Suppressor macrophage (primary cell): ENCODE measurements at regions not wholly inside any gene's neighbourhood (a gene's known extent, or its start where the extent isn't known, plus 50 kb on each side); places are given as distances from the start of the nearest gene placed in this dataset.

Experiments
- DNase-seq, 4 experiments: peaks; one replicate each; pipeline ENCODE4 v3.0.0-alpha.2; 2020 to 2022

- DNase-seq: no peak
Observed at GRCh38 chr1:219521325-219521724, 91.6 kb downstream of the ZC3H11B start.

DNA sequence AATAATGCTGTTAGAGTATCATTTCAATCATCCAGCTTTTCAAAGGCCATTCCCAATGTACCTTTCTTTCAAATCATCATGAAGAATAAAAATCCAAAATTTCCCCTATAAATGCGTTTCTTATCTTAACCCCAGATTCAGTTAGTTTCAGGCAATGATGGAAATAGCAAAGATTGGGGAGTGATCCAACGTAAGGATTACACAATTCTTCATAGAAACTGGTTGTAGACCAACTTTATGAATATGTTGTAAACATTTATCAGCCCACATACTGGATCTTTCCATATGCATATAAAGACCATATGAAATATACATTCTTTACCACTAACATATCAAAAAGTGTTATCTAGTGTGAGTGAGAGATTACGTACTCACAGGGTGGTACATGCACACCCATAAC, 92.7 kb downstream of the ZC3H11B start:
- DNase-seq: no peak

DNA sequence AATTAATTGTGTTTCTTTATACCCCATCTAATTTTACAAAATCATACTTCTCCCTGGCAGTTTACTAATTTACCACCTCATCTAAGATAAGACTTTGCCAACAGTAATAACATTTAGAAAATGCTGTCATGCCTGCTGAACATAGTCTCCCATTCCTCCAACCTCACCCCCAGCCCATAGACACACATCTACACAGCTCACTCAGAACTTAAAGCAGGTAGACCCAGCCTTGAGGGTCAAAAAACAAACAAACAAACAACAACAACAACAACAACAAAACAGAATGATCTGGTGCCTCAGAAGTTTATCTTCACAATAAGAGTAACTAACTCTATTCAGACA, 94.0 kb downstream of the ZC3H11B start:
- no peak for DNase-seq

DNA sequence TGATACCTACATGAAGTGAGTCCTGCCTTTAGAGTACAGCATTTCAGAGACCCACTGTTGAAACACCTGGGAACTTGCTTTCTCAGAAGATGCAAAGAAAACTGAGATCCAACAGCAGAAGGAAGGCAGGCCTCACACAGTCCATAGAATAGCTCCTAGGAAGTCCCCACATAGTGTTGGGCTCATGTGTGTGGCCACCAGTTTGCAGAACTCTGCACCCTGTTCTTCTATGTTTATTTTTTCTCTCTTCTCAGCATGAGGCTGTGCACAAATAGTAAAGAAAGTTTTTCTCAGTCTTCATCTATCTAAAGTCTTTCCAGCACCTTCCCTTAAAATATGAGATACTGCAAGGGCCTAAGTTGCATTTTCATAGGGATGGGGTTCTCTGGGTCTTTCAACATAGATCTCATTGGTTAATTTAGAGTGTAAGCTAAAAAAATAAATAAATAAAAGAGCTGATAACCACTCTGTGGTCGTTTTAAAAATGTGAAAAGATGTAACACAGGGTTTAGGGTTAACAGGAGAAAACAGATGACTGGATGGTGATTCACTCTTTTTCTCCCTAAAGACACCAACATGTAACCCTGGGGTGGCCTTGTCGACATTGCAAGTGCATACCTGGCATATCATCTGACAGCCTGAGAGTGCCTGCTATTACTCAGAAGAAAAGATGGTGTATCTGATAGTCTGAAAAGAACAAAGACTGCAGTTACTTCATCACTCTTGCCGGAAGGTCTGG, 94.6 kb downstream of the ZC3H11B start:
- no peak for DNase-seq

DNA sequence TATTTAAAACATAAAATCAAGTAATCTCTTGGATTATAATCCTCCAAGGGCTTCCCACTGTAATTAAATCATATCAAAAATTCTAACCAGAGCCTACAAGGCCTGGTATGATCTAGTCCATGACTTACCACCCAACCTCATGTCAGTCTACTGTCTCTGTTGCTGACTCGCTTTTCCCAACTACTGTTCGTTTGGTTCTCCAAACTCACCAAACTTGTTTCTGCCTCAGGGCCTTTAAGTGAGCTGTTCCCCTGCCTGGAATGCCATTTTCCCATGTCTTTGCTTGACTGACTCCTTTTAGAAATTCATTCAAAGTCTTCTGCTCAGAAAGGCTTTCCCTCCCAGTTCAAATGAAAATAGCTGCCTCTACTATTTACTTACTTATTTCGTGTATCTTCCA, 95.9 kb downstream of the ZC3H11B start:
- DNase-seq: no peak

DNA sequence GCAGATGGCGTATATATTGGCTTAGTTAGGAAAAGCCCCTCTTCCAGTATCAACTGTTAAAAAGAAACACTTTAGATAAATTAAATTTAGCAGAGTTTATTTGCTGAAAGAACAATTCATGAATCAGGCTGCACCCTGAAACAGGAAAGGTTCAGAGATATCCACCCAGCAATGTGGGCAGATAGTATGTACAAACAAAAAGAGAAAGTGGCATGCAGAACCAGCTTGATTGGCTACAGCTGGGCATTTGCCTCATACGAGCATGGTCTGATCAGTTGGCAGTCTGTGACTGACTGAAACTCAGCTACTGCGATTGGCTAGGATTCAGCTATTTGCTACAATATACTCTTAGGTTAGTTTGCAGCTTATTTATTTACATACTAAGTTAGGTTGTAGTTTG, 98.2 kb downstream of the ZC3H11B start:
- no peak for DNase-seq

DNA sequence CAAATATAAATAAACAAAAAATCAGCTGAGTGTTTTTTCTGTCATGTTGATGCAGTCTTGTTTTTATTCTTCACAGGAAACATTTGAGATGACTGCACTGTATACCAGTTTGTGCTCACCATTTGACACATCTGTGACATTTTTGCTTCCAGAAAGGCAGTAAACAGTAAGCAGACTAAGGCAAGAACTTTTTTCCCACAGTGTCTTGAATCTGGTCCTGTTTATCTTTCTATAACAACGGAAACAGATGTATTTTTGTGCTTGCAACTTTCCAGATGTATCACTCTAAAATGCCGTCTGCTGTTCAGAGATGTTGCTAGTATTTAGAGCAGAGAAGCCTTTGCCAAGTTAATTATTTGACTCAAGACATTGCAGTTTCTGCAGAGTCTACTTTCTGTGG, 105.5 kb downstream of the ZC3H11B start:
- DNase-seq: no peak

GRCh38 chr1:219506936-219507335, 106.0 kb downstream of the ZC3H11B start:
- no peak for DNase-seq

- DNase-seq: no peak
Observed at GRCh38 chr1:219506473-219506899, 106.4 kb downstream of the ZC3H11B start.

DNA sequence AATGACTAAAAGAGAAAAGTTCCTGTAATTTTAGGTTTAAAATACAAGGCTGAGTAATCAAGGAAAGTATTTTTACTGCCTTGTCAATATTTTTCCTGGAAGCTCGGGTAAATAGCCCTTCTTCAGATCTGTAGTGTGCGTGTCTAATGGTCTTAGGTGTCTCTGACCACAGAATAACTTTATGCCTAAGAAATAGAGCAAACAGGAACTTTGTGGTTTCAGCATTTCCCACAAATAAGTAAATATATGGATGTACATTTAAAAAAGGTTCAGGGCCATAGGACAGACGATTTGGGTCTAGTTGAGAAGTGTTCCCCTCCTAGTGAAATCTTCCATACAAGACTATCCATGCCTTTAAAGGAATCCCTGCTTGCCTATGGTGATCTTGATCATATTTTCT, 107.0 kb downstream of the ZC3H11B start:
- DNase-seq: no peak

GRCh38 chr1:219503604-219504003, 109.3 kb downstream of the ZC3H11B start:
- no peak for DNase-seq

GRCh38 chr1:219500327-219500897, 112.5 kb downstream of the ZC3H11B start:
- DNase-seq: no peak

DNA sequence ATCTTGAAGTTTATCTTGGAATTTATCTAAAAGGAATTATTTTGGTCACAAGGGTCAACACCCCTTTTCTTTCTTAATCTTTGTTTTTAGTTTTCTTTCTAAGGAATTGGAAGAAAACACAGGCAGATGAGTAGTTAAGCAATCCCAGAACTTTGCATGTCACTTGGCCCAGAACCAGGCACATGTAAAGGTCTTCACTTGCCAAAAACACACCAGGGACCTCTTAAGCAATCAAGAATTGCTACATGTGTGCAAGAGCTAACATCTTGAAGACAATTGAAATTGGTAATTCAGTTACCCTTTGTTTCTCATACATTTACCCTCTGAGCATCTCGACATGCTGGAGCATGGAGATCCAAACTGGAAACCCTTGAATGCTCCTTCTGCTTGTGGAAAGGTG, 114.2 kb downstream of the ZC3H11B start:
- no peak for DNase-seq

GRCh38 chr1:219495737-219496408, 117.0 kb downstream of the ZC3H11B start:
- DNase-seq: no peak

DNA sequence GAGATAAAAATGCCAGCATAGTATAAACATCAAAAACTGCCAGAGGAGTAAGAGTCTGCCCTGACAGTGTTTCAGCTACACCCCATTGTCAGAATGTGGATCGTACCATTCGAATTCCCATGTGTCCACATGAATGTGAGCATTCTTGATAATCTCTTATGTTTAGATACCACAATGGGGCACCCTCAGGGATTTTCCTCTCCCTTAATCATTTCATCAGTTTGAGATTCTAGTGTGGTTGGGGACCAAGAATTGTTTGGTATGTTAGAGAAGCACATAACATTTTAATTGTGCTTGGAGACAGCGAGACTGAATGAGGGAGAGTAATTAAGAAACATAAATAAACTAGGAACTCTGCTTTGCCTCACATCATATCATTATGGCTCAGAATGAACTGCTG, 120.2 kb downstream of the ZC3H11B start:
- no peak for DNase-seq

DNA sequence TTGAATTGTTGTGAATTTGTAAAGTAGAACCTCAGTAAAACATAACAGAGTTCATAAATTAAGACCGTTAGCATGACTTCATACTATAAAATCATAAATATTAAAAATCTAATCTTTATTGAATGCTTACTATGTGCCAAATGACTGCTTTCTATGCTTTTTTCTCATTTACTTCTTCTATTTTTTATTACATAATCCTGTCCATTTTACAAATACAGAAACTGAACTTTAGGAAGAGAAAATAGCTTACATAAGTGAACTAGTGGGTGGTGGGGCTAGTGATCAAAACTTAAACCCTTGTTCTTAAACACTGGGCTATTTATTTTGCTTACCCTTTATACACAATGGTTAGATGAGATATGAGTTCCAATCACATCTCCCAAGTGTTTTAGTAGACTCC, 122.3 kb downstream of the ZC3H11B start:
- DNase-seq: peak; percentile 9 to 76 (median 36)

GRCh38 chr1:219489636-219490035, 123.3 kb downstream of the ZC3H11B start:
- DNase-seq: no peak

DNA sequence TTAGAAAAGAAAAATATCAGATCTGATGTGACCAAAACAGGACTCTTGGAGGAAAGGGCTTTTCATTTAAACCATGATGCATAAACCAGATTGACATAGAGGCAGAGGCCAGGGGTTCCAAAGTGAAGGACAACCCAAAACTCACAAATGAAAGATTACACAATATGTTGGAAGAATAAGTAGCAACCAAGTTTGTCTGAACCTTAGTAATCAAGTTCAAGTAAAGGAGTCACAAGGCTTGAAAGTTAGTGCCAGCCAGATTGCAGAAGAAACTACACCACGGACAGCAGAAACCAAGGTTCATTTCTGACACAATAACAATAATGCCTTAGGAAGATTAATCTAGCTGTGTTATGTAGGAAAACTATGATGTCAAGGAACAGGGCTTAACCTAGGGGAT, 124.6 kb downstream of the ZC3H11B start:
- peak in 2 of 4 experiments; percentile 38 to 49 for DNase-seq

- DNase-seq: no peak
Observed at GRCh38 chr1:219483530-219483929, 129.4 kb downstream of the ZC3H11B start.

GRCh38 chr1:219480011-219480410, 132.9 kb downstream of the ZC3H11B start:
- no peak for DNase-seq

- DNase-seq: no peak
Observed at GRCh38 chr1:219478811-219479210, 134.1 kb downstream of the ZC3H11B start.

DNA sequence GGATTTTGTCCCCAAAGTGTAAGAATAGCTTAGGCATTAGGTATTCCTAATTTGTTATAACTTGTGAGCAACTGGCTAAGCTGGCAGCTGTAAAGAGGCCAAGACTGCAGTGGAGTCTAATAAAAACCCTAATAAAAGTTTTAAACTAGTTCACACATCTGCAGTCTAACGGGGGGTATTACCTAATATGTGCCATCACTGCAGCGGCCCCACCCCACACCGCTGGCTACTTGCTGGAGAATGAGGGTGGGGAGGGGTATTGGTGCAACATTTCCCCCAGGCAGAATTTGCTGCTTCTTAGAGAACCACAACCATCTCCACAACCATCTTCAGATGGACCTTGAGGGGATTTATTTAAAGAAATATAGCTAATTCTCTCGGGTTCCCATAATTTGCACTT, 135.0 kb downstream of the ZC3H11B start:
- no peak for DNase-seq

- no peak for DNase-seq
Observed at GRCh38 chr1:219476716-219477115, 136.2 kb downstream of the ZC3H11B start.

DNA sequence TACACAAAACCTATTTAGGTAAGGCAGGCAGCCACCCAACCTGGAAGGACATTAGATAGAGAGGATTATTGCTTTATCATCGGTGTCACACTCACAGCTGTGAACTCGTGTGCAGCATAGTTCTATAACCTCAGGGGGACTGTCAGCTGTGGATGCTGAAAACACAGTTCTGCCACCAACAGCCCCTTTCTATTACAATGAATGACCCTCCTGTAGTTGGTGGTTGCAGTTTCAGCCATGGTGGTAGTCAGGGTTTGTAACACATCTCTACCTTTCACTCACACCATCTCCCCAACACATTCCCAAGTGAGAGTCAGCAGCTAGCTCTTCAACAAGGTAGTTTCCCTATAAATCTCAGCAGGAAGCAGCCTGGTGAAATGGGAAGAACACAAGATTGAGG, 136.8 kb downstream of the ZC3H11B start:
- no peak for DNase-seq
